Activated naive CD8-positive, alpha-beta T cell treated with anti-CD3 and anti-CD28 coated beads, Interleukin-2, amount 10 ng/mL, durations not matched to agents 7 days and 5 days (primary cell): ENCODE measurements at regions not wholly inside any gene's neighbourhood (a gene's known extent, or its start where the extent isn't known, plus 50 kb on each side); places are given as distances from the start of the nearest gene placed in this dataset.

Experiments
- ATAC-seq: fragments of 150-1000 bp; cut with Tn5 transposase; one replicate; pipeline ENCODE4 v1.10.0; 2021; ENCODE audit warnings: low read depth, moderate library complexity
- POLR2A ChIA-PET: fragments of 350-600 bp; sonication (Branson Sonifier 250); formaldehyde crosslinking; loops from one replicate; lab custom pipeline; 2021; ENCODE audit warnings: antibody characterized with exemption; lab: Charles Lee
- DNase-seq: peaks from one replicate; pipeline ENCODE4 v3.0.0; 2021
- H3K27ac Mint-ChIP-seq: one replicate; pipeline ENCODE4 v1.8.0; 2022; ENCODE audit warnings: mild to moderate bottlenecking, mixed read lengths
- H3K27me3 Mint-ChIP-seq: one replicate; pipeline ENCODE4 v1.8.0; 2022; ENCODE audit warnings: mild to moderate bottlenecking, moderate library complexity, mixed read lengths
- H3K36me3 Mint-ChIP-seq: one replicate; pipeline ENCODE4 v1.8.0; 2021; ENCODE audit warnings: mild to moderate bottlenecking, mixed read lengths
- H3K4me1 Mint-ChIP-seq: one replicate; pipeline ENCODE4 v1.8.0; 2021; ENCODE audit warnings: mixed read lengths
- H3K4me3 Mint-ChIP-seq: one replicate; pipeline ENCODE4 v1.8.0; 2022; ENCODE audit warnings: mild to moderate bottlenecking, moderate library complexity, mixed read lengths
- H3K9me3 Mint-ChIP-seq: one replicate; pipeline ENCODE4 v1.8.0; 2021; ENCODE audit warnings: mixed read lengths

- Mint-ChIP-seq H3K36me3 (no peaks in the 10 kb centered on the region), H3K27ac (no peak overlapping the region), H3K4me1 (no peaks in the 10 kb centered on the region), H3K9me3 (no peaks in the 10 kb centered on the region), H3K4me3 (no peak overlapping the region), H3K27me3 (no peaks in the 10 kb centered on the region)
- ATAC-seq (no peak), DNase-seq (no peak)
- POLR2A ChIA-PET = no interaction called here
Measured at GRCh38 chr4:126341927-126342326, 1027.2 kb downstream of the FAT4 start.

- ATAC-seq (no peak), DNase-seq (no peak)
- Mint-ChIP-seq H3K4me3 (no peak overlapping the region), H3K27me3 (no peaks in the 10 kb centered on the region), H3K36me3 (no peaks in the 10 kb centered on the region), H3K9me3 (no peaks in the 10 kb centered on the region), H3K27ac (no peak overlapping the region), H3K4me1 (no peaks in the 10 kb centered on the region)
- POLR2A ChIA-PET = no interaction called here
Measured at GRCh38 chr4:126344472-126344871, 1029.7 kb downstream of the FAT4 start.

- no peaks in the 10 kb centered on the region for H3K4me1 Mint-ChIP-seq
- DNase-seq = no peak
- no peaks in the 10 kb centered on the region for H3K27me3 Mint-ChIP-seq
- ATAC-seq = no peak
- H3K9me3 Mint-ChIP-seq = no peaks in the 10 kb centered on the region
- no peak overlapping the region for H3K27ac Mint-ChIP-seq
- H3K36me3 Mint-ChIP-seq = no peaks in the 10 kb centered on the region
- H3K4me3 Mint-ChIP-seq = no peak overlapping the region
- POLR2A ChIA-PET = no interaction called here
Measured at GRCh38 chr4:126346654-126347053, 1031.9 kb downstream of the FAT4 start.

GRCh38 chr4:126354784-126355183 lies 1040.0 kb downstream of the FAT4 start:
- no peak for DNase-seq
- POLR2A ChIA-PET = no interaction called here
- no peaks in the 10 kb centered on the region for H3K4me1 Mint-ChIP-seq
- no peak overlapping the region for H3K27ac Mint-ChIP-seq
- H3K27me3 Mint-ChIP-seq = no peaks in the 10 kb centered on the region
- ATAC-seq = no peak
- no peaks in the 10 kb centered on the region for H3K36me3 Mint-ChIP-seq
- peaks cover 2% of the 10 kb centered on the region for H3K9me3 Mint-ChIP-seq
- no peak overlapping the region for H3K4me3 Mint-ChIP-seq

GRCh38 chr4:126358041-126358440 lies 1043.3 kb downstream of the FAT4 start:
- H3K9me3 Mint-ChIP-seq = peaks cover 4% of the 10 kb centered on the region
- POLR2A ChIA-PET = no interaction called here
- no peak overlapping the region for H3K27ac Mint-ChIP-seq
- H3K36me3 Mint-ChIP-seq = no peaks in the 10 kb centered on the region
- ATAC-seq (no peak), DNase-seq (no peak)
- no peak overlapping the region for H3K4me3 Mint-ChIP-seq
- no peaks in the 10 kb centered on the region for H3K27me3 Mint-ChIP-seq
- H3K4me1 Mint-ChIP-seq = no peaks in the 10 kb centered on the region

- Mint-ChIP-seq H3K27me3 (no peaks in the 10 kb centered on the region), H3K9me3 (peaks cover 4% of the 10 kb centered on the region), H3K4me3 (no peak overlapping the region), H3K27ac (no peak overlapping the region), H3K4me1 (no peaks in the 10 kb centered on the region), H3K36me3 (no peaks in the 10 kb centered on the region)
- DNase-seq (no peak), ATAC-seq (no peak)
- POLR2A ChIA-PET = no interaction called here
Measured at GRCh38 chr4:126361287-126361686, 1046.5 kb downstream of the FAT4 start.

DNA sequence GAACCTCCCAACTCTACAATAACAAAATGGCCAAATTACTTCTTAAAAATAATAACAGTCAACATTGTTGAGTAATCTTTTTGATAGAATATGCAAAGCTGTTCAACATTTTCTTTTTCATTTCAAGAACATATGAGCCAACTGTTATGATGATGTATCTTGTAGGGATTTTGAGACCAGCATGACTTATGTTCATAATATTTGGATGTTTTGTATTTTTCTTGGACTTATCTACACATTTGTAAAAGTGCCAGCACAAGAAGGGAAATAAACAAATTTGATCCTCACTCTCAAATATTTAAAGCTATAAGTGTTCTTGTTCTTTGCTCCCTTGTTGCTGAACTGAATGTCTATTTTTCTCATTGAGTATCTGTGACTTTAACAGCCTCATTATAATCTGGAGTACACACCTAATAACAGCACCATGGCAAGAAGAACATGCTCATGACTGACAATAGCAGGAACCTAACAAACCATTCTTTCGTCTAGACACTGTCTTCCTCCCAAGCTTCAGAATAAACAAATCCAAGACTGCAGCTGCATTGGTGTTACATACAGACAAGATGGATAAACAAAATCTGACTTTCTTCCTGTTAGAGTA lies 1049.7 kb downstream of the FAT4 start:
- H3K27me3 Mint-ChIP-seq = no peaks in the 10 kb centered on the region
- no peak overlapping the region for H3K27ac Mint-ChIP-seq
- H3K4me1 Mint-ChIP-seq = no peaks in the 10 kb centered on the region
- H3K4me3 Mint-ChIP-seq = no peak overlapping the region
- POLR2A ChIA-PET = no interaction called here
- H3K9me3 Mint-ChIP-seq = peaks cover 4% of the 10 kb centered on the region
- no peak for ATAC-seq
- H3K36me3 Mint-ChIP-seq = no peaks in the 10 kb centered on the region
- no peak for DNase-seq

- ATAC-seq = no peak
- H3K9me3 Mint-ChIP-seq = no peaks in the 10 kb centered on the region
- H3K4me3 Mint-ChIP-seq = no peak overlapping the region
- H3K36me3 Mint-ChIP-seq = no peaks in the 10 kb centered on the region
- no peaks in the 10 kb centered on the region for H3K4me1 Mint-ChIP-seq
- no peak overlapping the region for H3K27ac Mint-ChIP-seq
- DNase-seq = no peak
- no peaks in the 10 kb centered on the region for H3K27me3 Mint-ChIP-seq
- POLR2A ChIA-PET = no interaction called here
Measured at GRCh38 chr4:126369076-126369475, 1054.3 kb downstream of the FAT4 start.

- no peaks in the 10 kb centered on the region for H3K9me3 Mint-ChIP-seq
Measured at GRCh38 chr4:126372634-126373033, 1057.9 kb downstream of the FAT4 start.

GRCh38 chr4:126375462-126376054 lies 1060.8 kb downstream of the FAT4 start:
- Mint-ChIP-seq H3K4me3 (no peak overlapping the region), H3K4me1 (no peaks in the 10 kb centered on the region), H3K9me3 (no peaks in the 10 kb centered on the region), H3K27me3 (no peaks in the 10 kb centered on the region), H3K27ac (no peak overlapping the region), H3K36me3 (no peaks in the 10 kb centered on the region)
- DNase-seq = no peak
- POLR2A ChIA-PET = no interaction called here
- ATAC-seq = no peak

More at GRCh38 chr4:126372634-126373033, 1057.9 kb downstream of the FAT4 start:
- Mint-ChIP-seq H3K4me3 (no peak overlapping the region), H3K4me1 (no peaks in the 10 kb centered on the region), H3K36me3 (no peaks in the 10 kb centered on the region), H3K27ac (no peak overlapping the region), H3K27me3 (no peaks in the 10 kb centered on the region)
- POLR2A ChIA-PET = no interaction called here
- ATAC-seq = no peak
- no peak for DNase-seq

GRCh38 chr4:126385954-126386353 lies 1071.2 kb downstream of the FAT4 start:
- POLR2A ChIA-PET = no interaction called here
- Mint-ChIP-seq H3K4me3 (no peak overlapping the region), H3K9me3 (no peaks in the 10 kb centered on the region), H3K27ac (no peak overlapping the region), H3K4me1 (no peaks in the 10 kb centered on the region), H3K36me3 (no peaks in the 10 kb centered on the region), H3K27me3 (no peaks in the 10 kb centered on the region)
- no peak for ATAC-seq
- no peak for DNase-seq

DNA sequence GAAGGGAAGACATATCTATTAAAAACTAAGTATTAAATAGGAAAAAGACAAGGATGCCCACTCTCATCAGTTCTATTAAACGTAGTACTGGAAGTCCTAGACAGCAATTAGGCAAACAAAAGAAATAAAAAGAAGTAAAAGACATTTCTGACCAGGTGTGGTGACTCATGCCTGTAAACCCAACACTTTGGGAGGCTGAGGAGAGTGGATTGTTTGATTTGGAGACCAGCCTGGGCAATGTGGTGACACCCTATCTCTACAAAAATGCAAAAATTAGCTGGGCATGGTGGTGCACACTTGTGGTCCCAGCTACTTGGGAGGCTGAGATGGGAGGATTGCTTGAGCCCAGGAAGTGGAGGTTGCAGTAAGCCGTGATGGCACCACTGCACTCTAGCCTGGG lies 1071.8 kb downstream of the FAT4 start:
- H3K27me3 Mint-ChIP-seq = no peaks in the 10 kb centered on the region
- no peak overlapping the region for H3K4me3 Mint-ChIP-seq
- H3K4me1 Mint-ChIP-seq = no peaks in the 10 kb centered on the region
- no peak for DNase-seq
- no peak for ATAC-seq
- H3K36me3 Mint-ChIP-seq = no peaks in the 10 kb centered on the region
- POLR2A ChIA-PET = no interaction called here
- no peaks in the 10 kb centered on the region for H3K9me3 Mint-ChIP-seq
- no peak overlapping the region for H3K27ac Mint-ChIP-seq

- no peaks in the 10 kb centered on the region for H3K9me3 Mint-ChIP-seq
- no peak overlapping the region for H3K27ac Mint-ChIP-seq
- H3K27me3 Mint-ChIP-seq = no peaks in the 10 kb centered on the region
- no peaks in the 10 kb centered on the region for H3K4me1 Mint-ChIP-seq
- POLR2A ChIA-PET = no interaction called here
- no peaks in the 10 kb centered on the region for H3K36me3 Mint-ChIP-seq
- ATAC-seq (no peak), DNase-seq (no peak)
- no peak overlapping the region for H3K4me3 Mint-ChIP-seq
Measured at GRCh38 chr4:126395664-126396063, 1080.9 kb downstream of the FAT4 start.

DNA sequence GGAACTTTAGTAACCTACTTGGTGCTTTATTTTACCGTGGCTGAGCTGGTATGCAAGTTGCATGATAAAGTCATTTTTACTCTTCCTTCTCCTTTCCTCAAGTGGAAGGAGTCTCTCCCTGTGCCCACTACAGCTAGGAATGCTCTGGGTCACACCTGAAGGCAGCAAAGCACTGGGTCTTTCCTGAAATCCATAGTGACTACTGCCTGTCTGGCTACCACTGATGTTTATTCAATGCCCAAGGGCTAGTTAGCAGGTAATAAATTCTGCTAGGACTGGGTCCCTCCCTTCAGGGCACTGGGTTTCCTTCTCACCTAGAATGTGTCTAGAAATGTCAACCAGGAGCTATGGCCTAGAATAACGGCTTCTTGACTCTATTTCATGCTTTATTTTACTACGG lies 1081.4 kb downstream of the FAT4 start:
- H3K4me3 Mint-ChIP-seq = no peak overlapping the region
- no peaks in the 10 kb centered on the region for H3K4me1 Mint-ChIP-seq
- H3K9me3 Mint-ChIP-seq = no peaks in the 10 kb centered on the region
- no peaks in the 10 kb centered on the region for H3K36me3 Mint-ChIP-seq
- DNase-seq (no peak), ATAC-seq (no peak)
- H3K27ac Mint-ChIP-seq = no peak overlapping the region
- H3K27me3 Mint-ChIP-seq = no peaks in the 10 kb centered on the region
- POLR2A ChIA-PET = no interaction called here
